ENCODE measurements at regions not wholly inside any gene's neighbourhood (a gene's known extent, or its start where the extent isn't known, plus 50 kb on each side); places are given as distances from the start of the nearest gene placed in this dataset.

DNA sequence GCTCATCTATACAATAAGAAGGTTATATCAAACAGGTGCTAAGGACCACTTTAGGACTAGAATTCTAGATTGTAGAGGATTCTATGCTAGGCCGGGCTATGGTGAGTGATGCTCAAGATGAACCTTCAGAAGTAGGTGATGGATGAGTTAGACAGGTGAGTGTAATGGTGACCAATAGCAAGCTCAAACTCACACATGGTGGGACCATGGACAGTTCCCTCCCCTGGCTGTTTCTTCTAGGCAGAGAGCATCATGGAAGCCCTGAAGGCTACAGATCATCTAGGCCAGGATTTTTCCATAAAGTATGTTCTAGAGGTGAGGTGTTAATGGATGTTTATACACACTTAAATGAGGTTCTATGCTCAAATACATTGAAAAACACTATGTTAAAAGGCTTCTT is 162.2 kb upstream of the WDR11 start:
- no peaks in the 10 kb centered on the region for H3K4me1 ChIP-seq (ENCODE audit: control insufficient read depth, insufficient read depth, low read length, poor library complexity, severe bottlenecking)
- no peaks in the 10 kb centered on the region for H3K9me3 ChIP-seq (ENCODE audit: control insufficient read depth in 2 of 2, low read length in 2 of 2)
- no peak for DNase-seq
- H3K4me3 ChIP-seq (ENCODE audit: low read depth, low read length), result no peak overlapping the region
- ATAC-seq (ENCODE audit: low read depth in 2 of 2), result no peak
- Mint-ChIP-seq H3K9me3 (peaks cover 0 to 3% (median 0%) of the 10 kb centered on the region in 7 donors), H3K4me3 (no peak overlapping the region), H3K27me3 (no peaks in the 10 kb centered on the region), H3K27ac (no peak overlapping the region), H3K36me3 (no peaks in the 10 kb centered on the region), H3K4me1 (peaks cover 0 to 5% (median under 1%) of the 10 kb centered on the region in 4 donors)
- H3K36me3 ChIP-seq (ENCODE audit: control insufficient read depth, insufficient read depth, low read length), result no peaks in the 10 kb centered on the region
- no peaks in the 10 kb centered on the region for H3K27me3 ChIP-seq (ENCODE audit: control insufficient read depth, insufficient read depth, low read length)
- H3K27ac ChIP-seq (ENCODE audit: insufficient read depth, low read length, poor library complexity, severe bottlenecking), result no peak overlapping the region

DNA sequence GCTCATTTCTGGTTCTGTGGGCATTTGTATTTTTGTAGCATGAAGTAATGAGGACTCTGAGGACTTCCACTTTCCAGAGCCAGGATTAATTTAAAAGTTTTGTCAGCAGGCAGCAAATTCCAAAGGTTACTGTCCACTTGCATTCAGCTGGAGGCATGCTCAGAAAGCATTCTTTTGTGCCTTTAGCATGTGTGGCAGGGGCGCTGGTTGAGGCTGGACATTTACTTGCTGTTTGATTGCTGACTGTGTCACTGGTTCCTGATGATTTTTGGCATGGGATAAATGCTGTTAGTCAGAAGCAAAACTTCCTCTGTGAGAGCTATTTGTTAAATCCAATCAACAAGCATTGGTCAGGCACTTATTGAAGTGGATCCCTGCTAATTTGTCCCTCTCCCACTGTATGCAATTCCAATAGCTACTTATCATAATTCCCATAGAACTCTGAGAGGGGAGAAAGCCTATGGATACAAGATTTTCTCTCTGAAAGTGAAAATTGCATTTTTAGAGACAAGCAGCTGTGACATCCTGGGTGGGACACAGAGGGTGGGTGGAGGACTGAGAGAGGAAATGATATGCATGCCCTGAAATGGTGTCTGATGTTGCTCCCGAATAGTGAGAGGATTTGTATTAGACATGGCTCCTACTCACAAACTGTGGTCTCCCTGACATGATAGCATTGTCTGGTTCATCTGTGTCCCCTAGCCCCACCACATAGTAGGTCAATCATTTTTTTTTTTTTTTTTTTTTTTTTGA is 161.2 kb upstream of the WDR11 start:
- no peak overlapping the region for H3K4me3 ChIP-seq (ENCODE audit: low read depth, low read length)
- H3K4me3 Mint-ChIP-seq, result peak overlapping the region in 1 of 4 donors; percentile 78

DNA sequence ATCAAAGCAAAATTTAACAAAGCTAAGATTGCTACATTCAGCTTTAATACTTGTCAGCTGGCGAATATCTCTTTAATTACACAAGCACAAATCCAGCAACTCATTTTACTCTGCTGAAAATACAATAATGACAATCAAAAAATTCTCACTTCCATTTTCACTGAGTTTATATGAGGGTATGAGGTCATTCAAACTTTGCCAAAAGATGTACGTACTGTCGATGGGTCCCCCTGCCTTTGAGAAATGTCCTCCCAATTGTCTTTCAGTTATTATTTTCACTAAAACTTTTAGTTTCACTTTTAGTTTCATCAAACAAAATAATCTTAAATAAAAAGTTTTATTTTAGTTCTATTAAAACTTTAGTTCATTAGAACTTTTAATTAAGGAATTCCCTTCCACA is 159.5 kb upstream of the WDR11 start:
- no peak overlapping the region for H3K4me3 Mint-ChIP-seq

More for the DNA sequence above, 161.2 kb upstream of the WDR11 start:
- no peak for DNase-seq
- Mint-ChIP-seq H3K36me3 (no peaks in the 10 kb centered on the region), H3K27me3 (no peaks in the 10 kb centered on the region), H3K4me1 (peaks cover 0 to 5% (median under 1%) of the 10 kb centered on the region in 4 donors), H3K9me3 (peaks cover 0 to 7% (median 0%) of the 10 kb centered on the region in 7 donors), H3K27ac (no peak overlapping the region)
- H3K27me3 ChIP-seq (ENCODE audit: control insufficient read depth, insufficient read depth, low read length), result no peaks in the 10 kb centered on the region
- no peaks in the 10 kb centered on the region for H3K4me1 ChIP-seq (ENCODE audit: control insufficient read depth, insufficient read depth, low read length, poor library complexity, severe bottlenecking)
- no peak for ATAC-seq (ENCODE audit: low read depth in 2 of 2)
- H3K36me3 ChIP-seq (ENCODE audit: control insufficient read depth, insufficient read depth, low read length), result no peaks in the 10 kb centered on the region
- H3K27ac ChIP-seq (ENCODE audit: insufficient read depth, low read length, poor library complexity, severe bottlenecking), result no peak overlapping the region
- H3K9me3 ChIP-seq (ENCODE audit: control insufficient read depth in 2 of 2, low read length in 2 of 2), result no peaks in the 10 kb centered on the region

DNA sequence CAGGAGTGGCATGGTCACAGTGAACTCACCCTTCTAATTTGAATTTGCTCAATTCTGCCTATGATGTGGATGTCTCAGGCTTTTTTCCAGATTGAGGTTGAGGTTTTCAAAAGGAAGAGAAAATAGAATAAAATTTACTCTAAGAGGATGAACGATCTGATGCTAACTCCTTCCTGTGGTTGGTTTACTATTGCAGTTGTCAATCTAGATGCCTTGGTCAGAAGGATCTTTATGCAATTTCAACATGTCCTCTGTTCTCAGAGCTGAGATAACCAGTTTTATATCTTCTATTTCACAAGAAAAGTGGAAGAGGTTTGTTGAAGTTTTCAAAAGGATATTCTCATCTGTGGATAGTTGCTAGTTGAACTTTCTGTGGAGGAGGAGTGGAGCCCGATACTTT is 150.7 kb upstream of the WDR11 start:
- Mint-ChIP-seq H3K4me1 (no peaks in the 10 kb centered on the region), H3K9me3 (peaks cover 1 to 26% (median 9%) of the 10 kb centered on the region in 7 donors), H3K4me3 (no peak overlapping the region), H3K27me3 (peaks cover 4% of the 10 kb centered on the region), H3K27ac (no peak overlapping the region), H3K36me3 (no peaks in the 10 kb centered on the region)
- no peak for DNase-seq
- no peak overlapping the region for H3K27ac ChIP-seq (ENCODE audit: insufficient read depth, low read length, poor library complexity, severe bottlenecking)
- no peak for ATAC-seq (ENCODE audit: low read depth in 2 of 2)
- H3K4me1 ChIP-seq (ENCODE audit: control insufficient read depth, insufficient read depth, low read length, poor library complexity, severe bottlenecking), result no peaks in the 10 kb centered on the region
- H3K36me3 ChIP-seq (ENCODE audit: control insufficient read depth, insufficient read depth, low read length), result no peaks in the 10 kb centered on the region
- H3K4me3 ChIP-seq (ENCODE audit: low read depth, low read length), result no peak overlapping the region
- H3K27me3 ChIP-seq (ENCODE audit: control insufficient read depth, insufficient read depth, low read length), result no peaks in the 10 kb centered on the region
- peaks cover 4 to 17% of the 10 kb centered on the region in 2 experiments for H3K9me3 ChIP-seq (ENCODE audit: control insufficient read depth in 2 of 2, low read length in 2 of 2)

More for the DNA sequence above, 159.5 kb upstream of the WDR11 start:
- ATAC-seq (ENCODE audit: low read depth in 2 of 2) (no peak), DNase-seq (peak in 1 of 3 donors; percentile 24)
- Mint-ChIP-seq H3K27me3 (no peaks in the 10 kb centered on the region), H3K4me1 (peaks cover 0 to 5% (median under 1%) of the 10 kb centered on the region in 4 donors), H3K36me3 (no peaks in the 10 kb centered on the region), H3K27ac (peak overlapping the region in 1 of 3 donors; percentile 48), H3K9me3 (peaks cover 0 to 8% (median 4%) of the 10 kb centered on the region in 7 donors)
- Histone ChIP-seq H3K4me1 (ENCODE audit: control insufficient read depth, insufficient read depth, low read length, poor library complexity, severe bottlenecking) (no peaks in the 10 kb centered on the region), H3K27ac (ENCODE audit: insufficient read depth, low read length, poor library complexity, severe bottlenecking) (no peak overlapping the region), H3K27me3 (ENCODE audit: control insufficient read depth, insufficient read depth, low read length) (no peaks in the 10 kb centered on the region), H3K9me3 (ENCODE audit: control insufficient read depth in 2 of 2, low read length in 2 of 2) (no peaks in the 10 kb centered on the region), H3K4me3 (ENCODE audit: low read depth, low read length) (peak overlapping the region; percentile 52), H3K36me3 (ENCODE audit: control insufficient read depth, insufficient read depth, low read length) (no peaks in the 10 kb centered on the region)

DNA sequence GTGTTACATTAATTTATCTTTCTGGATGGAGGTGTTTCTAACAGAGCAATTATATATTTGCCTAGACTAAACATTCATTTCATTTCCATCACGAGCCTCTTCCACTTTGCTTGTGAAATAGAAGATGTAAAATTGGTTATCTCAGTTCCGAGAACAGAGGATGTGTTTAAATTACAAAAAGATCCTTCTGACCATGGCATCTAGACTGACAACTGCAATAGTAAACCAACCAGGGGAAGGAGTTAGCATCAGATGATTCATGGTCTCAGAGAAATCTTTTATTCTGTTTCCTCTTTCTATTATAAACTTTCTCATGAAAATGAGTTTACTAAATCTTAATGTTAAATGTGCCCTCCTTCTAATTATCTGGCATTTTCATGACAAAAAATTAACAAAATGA is 149.8 kb upstream of the WDR11 start:
- H3K27me3 ChIP-seq (ENCODE audit: control insufficient read depth, insufficient read depth, low read length), result no peaks in the 10 kb centered on the region
- no peaks in the 10 kb centered on the region for H3K4me1 Mint-ChIP-seq
- no peak overlapping the region for H3K27ac ChIP-seq (ENCODE audit: insufficient read depth, low read length, poor library complexity, severe bottlenecking)
- no peak for ATAC-seq (ENCODE audit: low read depth in 2 of 2)
- no peak overlapping the region for H3K27ac Mint-ChIP-seq
- DNase-seq, result no peak
- H3K4me3 Mint-ChIP-seq, result no peak overlapping the region
- H3K4me3 ChIP-seq (ENCODE audit: low read depth, low read length), result no peak overlapping the region
- no peaks in the 10 kb centered on the region for H3K36me3 Mint-ChIP-seq
- H3K4me1 ChIP-seq (ENCODE audit: control insufficient read depth, insufficient read depth, low read length, poor library complexity, severe bottlenecking), result no peaks in the 10 kb centered on the region
- H3K27me3 Mint-ChIP-seq, result peaks cover 4% of the 10 kb centered on the region
- no peaks in the 10 kb centered on the region for H3K36me3 ChIP-seq (ENCODE audit: control insufficient read depth, insufficient read depth, low read length)
- H3K9me3 Mint-ChIP-seq, result peaks cover 1 to 24% (median 9%) of the 10 kb centered on the region in 7 donors
- peaks cover 4 to 17% of the 10 kb centered on the region in 2 experiments for H3K9me3 ChIP-seq (ENCODE audit: control insufficient read depth in 2 of 2, low read length in 2 of 2)

DNA sequence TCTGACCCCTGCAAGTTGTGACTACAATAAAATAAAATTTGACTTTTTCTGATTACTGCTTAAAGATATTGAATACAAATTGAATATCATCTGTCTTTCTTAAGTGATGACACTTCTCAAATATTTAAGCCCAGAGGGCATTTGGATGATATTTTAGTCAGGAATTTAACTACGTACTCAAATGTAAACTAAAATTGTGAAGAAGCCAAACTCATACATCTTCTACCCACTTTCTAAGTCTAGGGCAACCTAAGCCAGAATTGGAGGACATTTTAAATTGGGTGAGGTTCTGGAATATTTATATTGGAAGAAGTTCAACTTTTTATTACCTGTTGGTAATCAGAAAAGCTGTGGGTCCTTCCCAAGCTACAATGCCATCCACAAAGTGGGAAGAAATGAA is 149.1 kb upstream of the WDR11 start:
- no peaks in the 10 kb centered on the region for H3K4me1 Mint-ChIP-seq
- peaks cover 1 to 17% (median 7%) of the 10 kb centered on the region in 7 donors for H3K9me3 Mint-ChIP-seq
- Histone ChIP-seq H3K9me3 (ENCODE audit: control insufficient read depth in 2 of 2, low read length in 2 of 2) (peaks cover 3 to 17% of the 10 kb centered on the region in 2 experiments), H3K27me3 (ENCODE audit: control insufficient read depth, insufficient read depth, low read length) (no peaks in the 10 kb centered on the region), H3K27ac (ENCODE audit: insufficient read depth, low read length, poor library complexity, severe bottlenecking) (no peak overlapping the region), H3K4me3 (ENCODE audit: low read depth, low read length) (no peak overlapping the region), H3K36me3 (ENCODE audit: control insufficient read depth, insufficient read depth, low read length) (no peaks in the 10 kb centered on the region), H3K4me1 (ENCODE audit: control insufficient read depth, insufficient read depth, low read length, poor library complexity, severe bottlenecking) (no peaks in the 10 kb centered on the region)
- H3K27me3 Mint-ChIP-seq, result peaks cover 4% of the 10 kb centered on the region
- H3K27ac Mint-ChIP-seq, result no peak overlapping the region
- no peak for DNase-seq
- H3K4me3 Mint-ChIP-seq, result no peak overlapping the region
- no peak for ATAC-seq (ENCODE audit: low read depth in 2 of 2)
- no peaks in the 10 kb centered on the region for H3K36me3 Mint-ChIP-seq

DNA sequence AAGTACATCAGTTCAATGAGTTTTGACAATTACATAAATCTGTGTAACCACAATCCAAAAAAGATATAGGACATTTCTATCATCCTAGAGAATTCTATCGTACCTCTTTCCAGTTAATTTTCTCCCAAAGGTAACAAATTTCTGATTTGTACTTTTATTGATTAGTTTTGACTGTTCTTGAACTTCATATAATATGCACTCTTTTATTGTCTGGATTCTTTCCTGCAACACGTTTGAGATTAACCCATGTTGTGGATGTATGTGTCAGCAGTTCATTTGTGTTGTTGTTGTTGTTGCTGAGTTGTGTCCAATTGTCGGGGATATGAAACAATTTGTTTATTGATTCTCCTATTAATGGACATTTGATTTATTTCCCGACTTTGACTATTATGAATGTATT is 145.9 kb upstream of the WDR11 start:
- no peak for DNase-seq
- Mint-ChIP-seq H3K36me3 (no peaks in the 10 kb centered on the region), H3K9me3 (peaks cover 0 to 4% (median 0%) of the 10 kb centered on the region in 7 donors), H3K4me3 (no peak overlapping the region), H3K27me3 (no peaks in the 10 kb centered on the region), H3K4me1 (no peaks in the 10 kb centered on the region), H3K27ac (no peak overlapping the region)
- no peak overlapping the region for H3K27ac ChIP-seq (ENCODE audit: insufficient read depth, low read length, poor library complexity, severe bottlenecking)
- ATAC-seq (ENCODE audit: low read depth in 2 of 2), result no peak
- no peaks in the 10 kb centered on the region for H3K9me3 ChIP-seq (ENCODE audit: control insufficient read depth in 2 of 2, low read length in 2 of 2)
- no peaks in the 10 kb centered on the region for H3K36me3 ChIP-seq (ENCODE audit: control insufficient read depth, insufficient read depth, low read length)
- no peaks in the 10 kb centered on the region for H3K4me1 ChIP-seq (ENCODE audit: control insufficient read depth, insufficient read depth, low read length, poor library complexity, severe bottlenecking)
- no peaks in the 10 kb centered on the region for H3K27me3 ChIP-seq (ENCODE audit: control insufficient read depth, insufficient read depth, low read length)
- H3K4me3 ChIP-seq (ENCODE audit: low read depth, low read length), result no peak overlapping the region

DNA sequence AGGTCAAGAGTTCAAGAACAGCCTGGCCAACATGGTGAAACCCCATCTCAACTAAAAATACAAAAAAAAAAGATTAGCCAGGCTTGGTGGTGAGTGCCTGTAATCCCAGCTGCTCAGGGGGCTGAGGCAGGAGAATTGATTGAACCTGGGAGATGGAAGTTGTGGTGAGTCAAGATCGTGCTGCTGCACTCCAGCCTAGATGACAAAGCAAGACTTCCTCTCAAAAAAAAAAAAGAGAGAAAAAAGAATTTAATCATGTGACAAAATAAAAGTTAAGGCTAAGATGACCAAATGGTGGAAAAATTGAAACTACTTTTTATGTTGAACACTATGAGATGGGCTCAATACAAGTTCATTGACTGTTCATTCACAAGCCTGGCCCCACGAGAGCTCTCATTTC is 141.1 kb upstream of the WDR11 start:
- no peak for ATAC-seq (ENCODE audit: low read depth in 2 of 2)
- H3K36me3 Mint-ChIP-seq, result no peaks in the 10 kb centered on the region
- no peaks in the 10 kb centered on the region for H3K4me1 Mint-ChIP-seq
- Histone ChIP-seq H3K9me3 (ENCODE audit: control insufficient read depth in 2 of 2, low read length in 2 of 2) (no peaks in the 10 kb centered on the region), H3K4me1 (ENCODE audit: control insufficient read depth, insufficient read depth, low read length, poor library complexity, severe bottlenecking) (no peaks in the 10 kb centered on the region), H3K27ac (ENCODE audit: insufficient read depth, low read length, poor library complexity, severe bottlenecking) (no peak overlapping the region), H3K36me3 (ENCODE audit: control insufficient read depth, insufficient read depth, low read length) (no peaks in the 10 kb centered on the region), H3K27me3 (ENCODE audit: control insufficient read depth, insufficient read depth, low read length) (no peaks in the 10 kb centered on the region), H3K4me3 (ENCODE audit: low read depth, low read length) (no peak overlapping the region)
- no peak for DNase-seq
- H3K27me3 Mint-ChIP-seq, result no peaks in the 10 kb centered on the region
- peaks cover 0 to 1% (median 0%) of the 10 kb centered on the region in 7 donors for H3K9me3 Mint-ChIP-seq
- no peak overlapping the region for H3K4me3 Mint-ChIP-seq
- no peak overlapping the region for H3K27ac Mint-ChIP-seq

All from CD4-positive, CD25-positive, alpha-beta regulatory T cell (primary cell).